H9 (cell line): ENCODE measurements at regions not wholly inside any gene's neighbourhood (a gene's known extent, or its start where the extent isn't known, plus 50 kb on each side); places are given as distances from the start of the nearest gene placed in this dataset.
A peak's percentile ranks its signal among the peaks of the same experiment; 100 is the strongest.

Experiments used
- DNase-seq: peaks from one replicate; pipeline ENCODE4 v3.0.0-alpha.2; 2017
- H2AFZ ChIP-seq: one replicate; pipeline ENCODE4 v1.6.1; 2013; ENCODE audit warnings: mild to moderate bottlenecking, low read length, control low read depth, moderate library complexity
- H2AK5ac ChIP-seq: 2 replicates; pipeline ENCODE4 v1.6.1; 2013; ENCODE audit warnings: low read length, control low read depth, mixed read lengths; ENCODE audit not compliant: insufficient read length
- H2BK120ac ChIP-seq: one replicate; pipeline ENCODE4 v1.6.1; 2013; ENCODE audit warnings: low read depth, mild to moderate bottlenecking, low read length, control low read depth, inconsistent platforms; ENCODE audit not compliant: poor library complexity, severe bottlenecking
- H2BK12ac ChIP-seq: 2 replicates; pipeline ENCODE4 v1.6.1; 2013; ENCODE audit warnings: low read length, control low read depth, mixed read lengths, low read depth; ENCODE audit not compliant: insufficient read length
- H2BK15ac ChIP-seq: 2 replicates; pipeline ENCODE4 v1.6.1; 2013; ENCODE audit warnings: low read depth, low read length, control low read depth
- H2BK20ac ChIP-seq: one replicate; pipeline ENCODE4 v1.6.1; 2013; ENCODE audit warnings: low read depth, mild to moderate bottlenecking, low read length, control low read depth, inconsistent platforms; ENCODE audit not compliant: poor library complexity, severe bottlenecking
- H2BK5ac ChIP-seq: 2 replicates; pipeline ENCODE4 v1.6.1; 2013; ENCODE audit warnings: low read length, control low read depth, mixed read lengths; ENCODE audit not compliant: insufficient read length
- H3K14ac ChIP-seq: 2 replicates; pipeline ENCODE4 v1.6.1; 2013; ENCODE audit warnings: low read length, control low read depth; ENCODE audit not compliant: insufficient read depth
- H3K18ac ChIP-seq: 2 replicates; pipeline ENCODE4 v1.6.1; 2013; ENCODE audit warnings: low read depth, mild to moderate bottlenecking, mixed read lengths, low read length, control low read depth; ENCODE audit not compliant: insufficient read length
- H3K23ac ChIP-seq: 2 replicates; pipeline ENCODE4 v1.6.1; 2013; ENCODE audit warnings: low read length, control low read depth, mixed read lengths, low read depth; ENCODE audit not compliant: insufficient read length
- H3K23me2 ChIP-seq: 2 replicates; pipeline ENCODE4 v1.6.1; 2013; ENCODE audit warnings: low read depth, mild to moderate bottlenecking, mixed read lengths, low read length, control low read depth; ENCODE audit not compliant: insufficient read length, poor library complexity, severe bottlenecking
- H3K27ac ChIP-seq: 2 replicates; pipeline ENCODE4 v1.5.1; 2013; ENCODE audit warnings: low read length, control low read depth, mixed read lengths, low read depth; ENCODE audit not compliant: insufficient read length
- H3K27me3 ChIP-seq: 2 replicates; pipeline ENCODE4 v1.6.1; 2013; ENCODE audit warnings: low read length, control low read depth, inconsistent platforms; ENCODE audit not compliant: insufficient read depth
- H3K4ac ChIP-seq: 2 replicates; pipeline ENCODE4 v1.6.1; 2013; ENCODE audit warnings: low read depth, mild to moderate bottlenecking, control low read depth, inconsistent platforms, low read length, moderate library complexity
- H3K4me1 ChIP-seq: 2 replicates; pipeline ENCODE4 v1.6.1; 2013; ENCODE audit warnings: low read length, control low read depth, inconsistent platforms; ENCODE audit not compliant: insufficient read depth
- H3K4me2 ChIP-seq: 2 replicates; pipeline ENCODE4 v1.6.1; 2013; ENCODE audit warnings: low read length, control low read depth, mixed read lengths; ENCODE audit not compliant: insufficient read length, insufficient read depth
- H3K56ac ChIP-seq: 2 replicates; pipeline ENCODE4 v1.6.1; 2013; ENCODE audit warnings: low read depth, mild to moderate bottlenecking, mixed read lengths, low read length, control low read depth; ENCODE audit not compliant: insufficient read length
- H3K79me1 ChIP-seq: 2 replicates; pipeline ENCODE4 v1.6.1; 2013; ENCODE audit warnings: low read depth, mild to moderate bottlenecking, moderate library complexity, low read length, control low read depth, inconsistent platforms; ENCODE audit not compliant: insufficient read depth, poor library complexity, severe bottlenecking
- H3K79me2 ChIP-seq: 2 replicates; pipeline ENCODE4 v1.6.1; 2013; ENCODE audit warnings: low read length, control low read depth, inconsistent platforms; ENCODE audit not compliant: insufficient read depth
- H3K9ac ChIP-seq: 2 replicates; pipeline ENCODE4 v1.6.1; 2013; ENCODE audit warnings: low read length, control low read depth, mixed read lengths; ENCODE audit not compliant: insufficient read length; ENCODE audit errors: extremely low read depth
- H3K9me3 ChIP-seq: one replicate; pipeline ENCODE4 v1.6.1; 2013; ENCODE audit warnings: low read depth, low read length, inconsistent platforms; ENCODE audit not compliant: control insufficient read depth
- H3T11ph ChIP-seq: one replicate; pipeline ENCODE4 v1.6.1; 2013; ENCODE audit warnings: mild to moderate bottlenecking, low read length, control low read depth, inconsistent platforms
- H4K20me1 ChIP-seq: one replicate; pipeline ENCODE4 v1.6.1; 2013; ENCODE audit not compliant: control insufficient read depth, insufficient read length, insufficient read depth
- H4K5ac ChIP-seq: 2 replicates; pipeline ENCODE4 v1.6.1; 2013; ENCODE audit warnings: low read depth, mild to moderate bottlenecking, mixed read lengths, low read length, control low read depth; ENCODE audit not compliant: insufficient read length
- H4K8ac ChIP-seq: replicated peaks from 2 replicates; pipeline ENCODE4 v1.6.1; 2013; ENCODE audit warnings: low read length, control low read depth, mixed read lengths, low read depth; ENCODE audit not compliant: insufficient read length
- H4K91ac ChIP-seq: 2 replicates; pipeline ENCODE4 v1.6.1; 2013; ENCODE audit warnings: low read depth, mild to moderate bottlenecking, moderate library complexity, mixed read lengths, low read length, control low read depth; ENCODE audit not compliant: insufficient read length
- H3K27ac Mint-ChIP-seq, 3 experiments: 2 replicates in 2 of 3; 3 replicates in 1 of 3; pipeline ENCODE4 v1.8.0; 2020 to 2021; ENCODE audit warnings: mixed read lengths in 3 of 3, mild to moderate bottlenecking in 1 of 3, moderate library complexity in 1 of 3
- H3K27me3 Mint-ChIP-seq: 2 replicates; pipeline ENCODE4 v1.8.0; 2021; ENCODE audit warnings: low read depth, mild to moderate bottlenecking, moderate library complexity, mixed read lengths
- H3K36me3 Mint-ChIP-seq, 3 experiments: 2 replicates in 2 of 3; 3 replicates in 1 of 3; pipeline ENCODE4 v1.8.0; 2020 to 2021; ENCODE audit warnings: low read depth in 3 of 3, mixed read lengths in 3 of 3; ENCODE audit not compliant: insufficient read depth in 1 of 3
- H3K4me1 Mint-ChIP-seq, 2 experiments: 2 replicates each; pipeline ENCODE4 v1.8.0; 2020; ENCODE audit warnings: mixed read lengths in 2 of 2
- H3K4me3 Mint-ChIP-seq, 2 experiments: 2 replicates in 1 of 2; 3 replicates in 1 of 2; pipeline ENCODE4 v1.8.0; 2020 to 2021; ENCODE audit warnings: mild to moderate bottlenecking in 2 of 2, mixed read lengths in 2 of 2, moderate library complexity in 1 of 2
- H3K9me3 Mint-ChIP-seq, 2 experiments: 2 replicates in 1 of 2; 3 replicates in 1 of 2; pipeline ENCODE4 v1.8.0; 2020; ENCODE audit warnings: mild to moderate bottlenecking in 2 of 2, mixed read lengths in 2 of 2, moderate library complexity in 1 of 2
- CTCF ChIP-seq: fragments of 200-600 bp; sonication (generic); conservative IDR thresholded peaks from 3 replicates; pipeline ENCODE4 v1.8.0; 2021; ENCODE audit warnings: antibody characterized with exemption, mild to moderate bottlenecking
- WGBS: extraction: QIAGEN DNeasy Blood & Tissue Kit; methylation state at CpG from one replicate; pipeline ENCODE4 v1.1.7; 2013; ENCODE audit warnings: missing lambda C conversion rate, low lambda C conversion rate, mixed read lengths; ENCODE audit not compliant: insufficient read length; ENCODE audit errors: extremely low coverage; 5-methylcytosine and 5-hydroxymethylcytosine counted together

GRCh38 chr2:43024515-43025011, 201.8 kb downstream of the ZFP36L2 start:
- Histone ChIP-seq H3T11ph (no peak overlapping the region), H3K79me1 (no peaks in the 10 kb centered on the region), H3K9ac (no peak overlapping the region), H2BK5ac (no peak overlapping the region), H3K79me2 (no peaks in the 10 kb centered on the region), H3K14ac (no peak overlapping the region), H4K20me1 (no peaks in the 10 kb centered on the region), H3K4me1 (no peaks in the 10 kb centered on the region; the same call in 1 of the 2 replicates), H3K4me2 (no peak overlapping the region), H4K8ac (no peak overlapping the region), H3K9me3 (no peaks in the 10 kb centered on the region), H3K23me2 (no peaks in the 10 kb centered on the region), H2BK20ac (no peak overlapping the region), H3K4ac (no peak overlapping the region), H3K18ac (no peak overlapping the region), H4K5ac (no peak overlapping the region), H2AK5ac (no peak overlapping the region), H2AFZ (no peak overlapping the region), H3K23ac (no peak overlapping the region), H2BK12ac (no peak overlapping the region), H3K27me3 (no peaks in the 10 kb centered on the region), H2BK120ac (no peak overlapping the region), H4K91ac (no peak overlapping the region), H2BK15ac (no peak overlapping the region), H3K56ac (no peak overlapping the region), H3K27ac (no peak overlapping the region)
- Mint-ChIP-seq H3K9me3 (peaks cover 17 to 20% of the 10 kb centered on the region in 2 experiments), H3K27me3 (peaks cover 4% of the 10 kb centered on the region), H3K4me1 (peaks cover 16 to 20% of the 10 kb centered on the region in 2 experiments), H3K4me3 (no peak overlapping the region), H3K27ac (no peak overlapping the region), H3K36me3 (peaks cover 0 to 8% (median 5%) of the 10 kb centered on the region in 3 experiments; a peak in 5 of 7 replicates)
- DNase-seq: peak; percentile 84
- WGBS: no CpG with 5 or more reads among the region's 9 CpGs
- peak; percentile 85 for TF ChIP-seq CTCF
